GM19463 (cell line): ENCODE measurements at regions not wholly inside any gene's neighbourhood (a gene's known extent, or its start where the extent isn't known, plus 50 kb on each side); places are given as distances from the start of the nearest gene placed in this dataset.

ENCODE experiments used
- ATAC-seq: cut with Tn5 transposase; IDR thresholded peaks from one replicate; pipeline ENCODE4 v1.9.1; 2021; ENCODE audit warnings: mild to moderate bottlenecking, moderate library complexity; ENCODE audit not compliant: unreplicated experiment

DNA sequence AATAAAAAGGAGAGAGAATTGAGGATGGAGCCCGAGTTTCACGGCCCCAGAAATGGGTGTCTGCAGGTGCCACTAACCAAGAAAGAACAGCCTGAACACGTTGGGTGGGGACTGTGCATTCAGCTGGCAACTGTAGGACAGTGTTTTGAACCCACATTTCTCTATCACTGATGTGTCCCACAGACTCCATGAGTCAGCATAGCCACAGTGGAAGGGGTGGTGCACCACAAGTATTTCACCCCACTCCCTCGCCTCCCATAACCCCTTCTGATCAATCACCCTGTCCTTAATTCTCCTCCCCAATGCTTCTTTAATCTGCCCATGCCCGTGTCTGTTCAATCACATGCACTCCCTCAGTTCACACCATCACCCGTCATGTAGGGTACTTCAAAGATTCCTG is 291.5 kb downstream of the ZNF516 start:
- ATAC-seq: no peak

DNA sequence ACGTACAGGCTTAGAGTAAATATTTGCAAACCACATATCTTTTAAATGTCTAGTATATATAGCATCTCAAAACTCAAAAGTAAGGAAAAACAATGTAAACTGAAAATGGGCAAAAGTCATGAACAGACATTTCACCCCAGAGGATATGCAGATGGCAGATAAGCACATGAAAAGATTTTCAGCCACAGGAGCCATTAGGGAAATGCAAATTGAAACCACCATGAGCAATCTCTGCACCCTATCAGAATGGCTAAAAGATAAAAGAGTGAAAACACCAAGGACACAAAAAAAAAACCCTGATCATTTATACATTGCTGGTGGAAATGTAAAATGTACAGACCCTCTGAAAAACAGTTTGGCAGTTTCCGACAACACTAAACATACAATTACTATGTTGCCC is 292.7 kb downstream of the ZNF516 start:
- no peak for ATAC-seq

DNA sequence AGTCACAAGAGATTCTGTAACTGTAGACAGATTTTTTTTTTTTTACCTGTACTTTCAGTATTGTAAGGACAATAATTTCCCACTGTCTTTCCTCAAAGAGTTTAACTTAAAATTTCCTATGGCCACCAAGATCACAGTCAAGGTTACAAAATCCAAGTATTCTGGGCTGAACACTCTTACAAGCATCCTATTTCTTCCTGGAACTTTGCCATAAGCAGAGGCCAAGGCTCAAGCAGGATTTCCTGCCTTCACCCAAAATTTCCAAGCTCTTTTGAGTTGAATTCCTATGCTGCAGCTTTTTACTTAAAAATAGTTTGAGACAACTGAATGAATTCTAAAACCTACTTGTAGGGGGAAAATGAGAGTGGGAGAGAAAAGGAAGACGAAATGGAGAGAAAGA is 299.4 kb downstream of the ZNF516 start:
- ATAC-seq: no peak

DNA sequence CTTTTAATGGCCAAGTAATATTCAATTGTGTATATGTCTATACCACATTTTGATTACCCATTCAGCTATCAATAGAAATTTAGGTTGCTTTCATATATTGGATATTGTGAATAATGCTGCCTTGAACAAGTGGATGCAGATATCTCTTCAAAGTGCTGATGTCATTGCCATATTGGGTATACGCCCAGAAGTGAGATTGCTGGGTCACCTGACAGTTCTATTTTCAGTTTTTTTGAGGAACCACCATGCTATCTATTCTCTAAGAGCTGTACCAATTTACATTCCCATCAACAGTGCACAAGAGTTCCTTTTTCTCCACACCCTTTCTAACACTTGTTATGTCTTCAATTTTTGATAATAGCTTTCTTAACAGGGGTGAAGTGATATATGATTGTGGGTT is 306.9 kb downstream of the ZNF516 start:
- no peak for ATAC-seq

DNA sequence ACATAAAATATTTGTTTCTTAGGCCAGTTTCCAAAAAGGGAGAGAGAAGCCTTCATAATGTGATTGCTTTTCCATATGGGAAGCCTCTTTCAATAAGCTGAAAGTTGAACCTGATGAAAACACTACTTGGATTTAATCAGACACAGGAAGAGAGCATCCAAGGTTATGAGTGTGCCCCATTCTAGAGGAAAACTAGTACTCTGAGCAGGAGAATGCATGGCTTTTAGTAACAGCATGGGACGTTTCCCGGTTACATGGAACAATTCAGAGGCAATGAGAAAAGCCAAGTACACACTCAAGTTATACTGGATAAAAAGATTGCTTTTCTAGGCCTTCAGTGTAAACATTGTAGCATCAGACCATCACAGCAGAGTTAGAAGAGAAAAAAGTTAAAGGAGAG is 315.8 kb downstream of the ZNF516 start:
- no peak for ATAC-seq

DNA sequence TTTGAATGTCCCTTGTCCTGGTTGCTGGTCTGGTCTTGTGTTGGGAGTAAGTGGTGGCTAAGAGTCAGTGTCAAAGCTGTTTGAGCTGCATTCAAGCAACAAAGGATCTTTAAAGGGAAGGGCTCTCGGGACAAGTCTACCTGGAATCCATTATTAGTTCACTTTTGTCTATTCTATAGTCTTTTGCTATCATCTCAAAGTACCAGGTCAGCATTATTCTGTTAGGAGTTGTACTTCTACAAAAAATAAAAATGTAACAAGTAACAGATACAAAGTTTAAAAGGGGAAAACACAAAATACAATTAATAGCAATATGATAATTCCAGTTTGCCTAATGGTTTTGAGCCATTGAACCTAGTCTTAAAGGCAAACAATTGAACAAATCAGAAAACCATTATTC is 317.9 kb downstream of the ZNF516 start:
- no peak for ATAC-seq

DNA sequence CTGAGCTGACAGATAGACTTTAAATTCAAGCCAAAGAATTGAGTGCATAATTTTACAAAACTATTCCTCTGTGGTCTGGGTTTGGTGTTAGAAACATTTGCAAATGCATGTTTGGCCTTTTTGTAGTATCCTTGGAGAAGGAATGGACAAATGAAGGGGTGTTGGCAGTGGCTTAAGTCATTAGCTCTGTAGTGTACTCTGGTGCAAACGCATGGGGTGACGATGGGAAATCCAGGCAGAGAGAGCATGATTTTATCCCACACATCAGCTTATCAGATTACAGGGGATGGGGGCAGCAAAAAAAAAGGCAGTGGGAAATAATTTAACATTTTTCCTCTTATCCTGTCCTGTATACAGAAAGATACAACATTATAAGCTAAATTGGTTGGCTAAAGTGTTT is 320.6 kb downstream of the ZNF516 start:
- ATAC-seq: no peak

DNA sequence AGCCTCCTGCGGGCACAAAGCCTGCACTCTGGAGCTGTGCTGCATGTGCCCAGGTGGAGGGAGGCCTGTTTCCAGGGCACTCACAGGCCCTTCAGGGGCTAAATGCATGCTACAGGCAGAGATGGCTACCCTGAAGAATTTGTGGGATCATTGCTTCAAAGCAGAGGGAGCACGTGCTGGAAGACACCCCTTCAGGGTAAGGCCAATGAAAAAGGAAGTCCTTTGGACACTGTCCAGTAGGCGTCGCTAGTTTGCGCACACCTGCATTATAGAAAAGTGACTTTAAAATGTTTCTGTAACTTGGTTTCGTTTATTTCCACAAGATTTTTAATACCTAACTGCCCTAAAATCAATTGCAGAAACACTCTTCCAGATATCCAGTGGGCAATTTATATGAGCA is 325.3 kb downstream of the ZNF516 start:
- ATAC-seq: no peak

DNA sequence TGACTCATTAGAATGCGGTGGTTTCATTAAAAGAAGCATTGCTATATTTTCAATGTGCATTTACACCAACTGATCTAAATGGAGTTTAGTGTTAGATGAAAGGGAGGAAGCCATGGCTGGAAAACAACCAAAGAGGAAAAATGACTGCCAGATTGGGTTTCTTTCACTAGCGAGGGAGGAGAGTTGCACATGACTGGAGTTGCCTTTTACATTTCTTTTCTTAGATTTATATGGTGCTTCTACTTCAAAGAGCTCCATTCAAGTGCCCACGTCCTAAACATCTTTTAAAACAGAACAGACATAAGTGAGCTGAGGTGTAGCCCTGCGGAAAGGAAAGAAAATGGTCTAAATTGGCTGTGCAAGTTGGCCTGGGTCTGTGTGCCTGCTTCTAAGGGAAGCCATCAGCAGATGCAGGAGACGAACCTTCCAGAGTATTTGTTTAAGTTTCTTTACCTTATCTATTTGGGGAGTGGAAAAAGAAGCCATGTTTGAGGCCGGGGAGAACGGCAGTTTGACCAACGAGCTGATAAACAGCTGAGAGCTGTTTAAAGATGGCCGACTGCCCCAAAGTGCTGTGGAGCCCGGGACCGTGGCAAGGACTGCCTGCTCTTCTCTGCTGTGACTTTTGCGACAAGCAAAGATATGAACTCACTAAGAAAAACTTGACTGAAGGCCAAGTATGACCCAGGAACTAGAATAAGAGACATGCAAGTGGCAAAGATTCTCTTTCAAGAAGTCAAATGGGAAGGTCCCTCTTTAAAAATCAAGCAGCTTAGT is 327.0 kb downstream of the ZNF516 start:
- ATAC-seq: no peak

DNA sequence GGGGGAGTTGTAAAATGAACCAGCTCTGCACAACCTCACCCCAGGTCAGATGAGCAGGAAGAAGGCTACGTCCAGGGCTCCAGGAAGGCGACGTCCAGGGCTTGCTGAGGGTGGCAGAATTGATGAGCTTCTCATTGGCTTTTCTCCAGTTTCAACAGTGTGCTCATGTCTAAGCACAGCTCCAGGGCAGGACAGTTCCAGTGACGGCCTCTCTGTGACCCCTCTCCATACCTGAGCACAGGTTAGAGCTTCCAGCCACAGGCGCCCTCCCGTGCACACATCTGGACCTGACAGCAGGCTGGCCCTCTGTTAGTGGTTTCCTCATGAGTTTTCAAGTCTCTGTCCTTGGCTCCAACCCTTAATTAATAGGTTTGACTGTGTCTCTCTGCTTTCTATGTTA is 327.6 kb downstream of the ZNF516 start:
- ATAC-seq: no peak

DNA sequence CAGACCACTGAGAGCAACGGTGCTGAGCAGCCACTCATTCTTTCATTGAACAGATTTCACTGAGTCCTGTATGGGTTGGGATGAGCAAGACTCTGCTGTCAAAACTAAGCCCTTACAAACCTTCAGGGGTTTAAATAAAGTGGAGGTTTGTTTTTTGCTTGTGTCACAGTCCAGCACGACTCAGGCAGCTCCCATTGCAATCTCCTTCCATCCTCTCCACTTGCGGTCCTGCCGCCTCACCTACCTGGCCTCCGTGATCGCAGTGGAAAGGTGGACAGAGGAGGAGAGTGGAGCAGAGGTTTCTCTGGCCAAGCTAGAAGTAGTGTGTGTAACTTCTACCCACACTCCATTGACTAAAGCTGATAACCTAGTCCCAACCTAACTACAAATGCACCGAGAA is 332.2 kb downstream of the ZNF516 start:
- no peak for ATAC-seq

DNA sequence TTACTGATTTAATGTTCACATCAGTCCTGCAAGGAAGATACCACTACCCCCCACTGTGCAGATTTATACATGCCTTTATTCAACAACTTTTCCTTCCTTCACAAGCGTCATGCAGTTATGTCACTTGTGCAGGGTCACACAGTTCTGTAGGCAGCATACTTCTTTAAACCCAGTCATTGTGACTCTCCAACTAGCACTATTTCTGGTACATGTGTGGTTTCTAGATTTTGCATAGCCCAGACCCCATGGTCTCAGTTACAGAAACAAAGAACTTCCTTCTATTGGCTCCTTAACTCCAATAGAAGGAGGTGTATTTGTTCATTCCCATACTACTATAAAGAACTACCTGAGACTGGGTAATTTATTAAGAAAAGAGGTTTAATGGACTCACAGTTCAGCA is 333.1 kb downstream of the ZNF516 start:
- no peak for ATAC-seq

DNA sequence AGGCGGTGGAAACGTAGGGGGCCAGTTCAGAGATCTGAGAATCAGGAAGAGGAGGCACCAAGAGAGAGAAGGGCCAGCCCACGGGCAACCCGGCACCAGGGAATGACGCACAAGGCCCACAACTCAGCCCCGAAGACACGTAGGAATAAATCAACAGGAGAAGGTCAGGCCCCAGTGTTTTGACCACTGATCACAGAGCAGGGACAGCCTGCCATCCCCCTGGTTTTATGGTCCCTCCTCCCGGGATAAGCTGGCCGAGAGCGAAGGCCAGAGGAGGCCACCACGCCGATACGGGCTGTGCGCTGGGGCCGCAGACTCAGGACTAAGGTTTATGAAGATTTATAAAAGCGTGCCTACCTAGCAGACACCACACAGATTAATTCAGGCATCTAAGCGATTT is 341.4 kb downstream of the ZNF516 start:
- no peak for ATAC-seq

DNA sequence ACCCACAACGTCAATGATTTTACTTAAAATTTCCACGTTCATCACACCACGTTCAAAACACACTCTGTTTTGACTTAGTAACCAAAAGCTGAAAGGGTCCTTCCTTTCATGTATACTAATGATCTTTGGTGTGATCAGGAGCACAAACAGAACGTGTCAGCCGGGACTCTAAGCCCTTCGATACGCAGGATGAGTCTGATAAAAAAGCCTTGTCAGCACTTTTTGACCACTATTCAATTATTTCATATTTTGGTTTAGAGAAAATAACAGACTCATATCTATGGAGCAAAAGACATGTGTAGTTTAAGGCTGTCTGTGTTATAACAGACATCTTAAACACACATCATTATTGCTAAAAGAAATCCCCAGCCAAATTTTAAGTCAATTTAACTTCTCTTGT is 345.3 kb downstream of the ZNF516 start:
- ATAC-seq: no peak

DNA sequence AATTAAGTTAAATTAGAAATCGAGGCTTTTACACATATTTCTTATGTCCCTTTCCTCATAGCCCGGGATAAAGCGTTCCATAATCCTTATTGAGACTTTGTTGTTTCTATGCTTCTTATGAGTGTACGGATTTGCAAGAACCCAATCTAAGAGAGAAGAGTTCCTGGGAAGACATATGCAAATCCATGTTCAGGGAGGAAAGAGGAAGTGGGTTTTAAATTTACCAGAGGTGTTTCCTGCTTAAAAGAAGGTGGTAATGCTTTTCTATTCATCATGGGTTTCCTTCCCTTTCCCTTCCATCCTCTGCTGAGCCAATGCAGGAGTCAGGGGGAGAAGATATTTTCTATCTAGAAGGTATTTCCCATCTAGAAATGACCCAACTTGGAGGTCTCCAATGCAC is 345.8 kb downstream of the ZNF516 start:
- ATAC-seq: no peak

DNA sequence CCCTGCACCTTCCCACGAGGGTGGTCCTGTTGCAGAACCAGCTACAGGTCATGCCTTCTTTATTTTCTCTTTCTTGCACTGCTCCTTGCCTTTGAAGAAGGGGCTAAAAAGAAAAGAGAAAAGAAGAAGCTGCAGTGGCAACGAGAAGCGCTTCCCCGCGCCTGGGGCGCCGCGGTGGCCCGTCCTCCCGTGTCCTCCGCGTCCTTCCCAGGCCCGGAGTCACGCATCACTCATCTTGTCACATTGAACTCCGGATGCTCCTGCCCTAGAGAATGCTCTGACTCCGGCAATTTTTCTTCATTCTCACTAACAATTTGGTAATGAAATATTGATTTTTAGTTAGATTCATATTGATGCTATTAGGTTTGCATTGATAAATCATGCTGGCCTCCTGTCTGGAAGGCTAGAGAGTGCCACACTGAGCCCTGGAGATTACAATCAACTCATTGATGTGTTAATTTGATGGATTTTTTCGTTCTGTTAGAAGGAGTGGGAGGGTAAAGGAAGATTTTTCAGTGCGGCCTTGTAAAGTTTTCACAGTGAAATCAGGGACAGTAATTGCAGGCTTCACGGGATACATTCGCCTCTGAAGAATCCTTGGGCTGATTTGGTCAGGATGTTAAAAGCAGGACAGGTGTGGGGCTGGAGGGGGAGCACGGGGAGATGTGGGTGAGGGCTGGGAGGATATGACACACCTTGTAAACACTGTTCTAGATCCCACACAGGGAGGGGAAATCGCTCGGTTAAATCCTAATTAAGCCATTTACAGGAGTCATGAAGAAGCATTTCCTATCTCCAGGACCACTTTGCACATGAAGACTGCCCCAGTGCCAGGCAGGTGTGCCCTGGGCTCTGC is 349.3 kb downstream of the ZNF516 start:
- no peak for ATAC-seq

DNA sequence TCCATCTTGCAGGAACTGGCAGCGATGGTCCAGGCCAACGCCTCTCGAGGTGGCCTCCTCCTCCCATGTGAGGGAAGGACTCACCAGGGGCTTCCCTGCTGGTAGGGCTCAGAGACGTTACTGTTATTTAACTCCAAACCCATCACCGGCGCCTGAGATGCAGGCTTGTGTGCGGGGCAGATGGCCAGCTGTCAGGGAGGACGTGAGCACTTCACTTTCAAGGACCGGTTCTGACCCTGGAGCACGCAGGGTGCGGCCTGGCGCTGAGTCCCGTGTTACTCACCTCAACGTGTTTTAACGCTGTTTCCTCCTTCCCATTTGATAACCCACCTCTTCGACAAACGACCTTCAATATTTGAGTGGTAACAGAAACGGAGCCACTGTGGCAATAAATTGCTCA is 350.2 kb downstream of the ZNF516 start:
- no peak for ATAC-seq

DNA sequence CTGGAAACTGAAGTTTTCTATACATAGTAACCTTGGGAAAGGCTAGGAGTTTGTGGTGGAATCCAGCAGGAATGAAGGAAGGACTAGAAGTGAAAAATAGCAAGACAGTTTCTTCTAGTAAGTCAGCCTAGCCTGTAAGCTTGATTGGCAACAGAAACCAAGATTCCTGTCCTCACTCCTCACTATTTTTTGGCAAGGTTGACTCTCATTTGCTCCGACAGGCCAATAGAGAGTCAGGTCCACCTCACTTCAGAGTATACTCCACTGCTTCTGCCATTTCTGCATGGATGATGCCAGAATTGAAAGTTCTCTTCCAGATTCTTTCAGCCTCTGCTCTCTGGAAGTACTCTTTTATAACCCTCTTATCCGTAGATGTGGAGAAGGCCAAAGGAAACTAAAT is 352.4 kb downstream of the ZNF516 start:
- no peak for ATAC-seq

DNA sequence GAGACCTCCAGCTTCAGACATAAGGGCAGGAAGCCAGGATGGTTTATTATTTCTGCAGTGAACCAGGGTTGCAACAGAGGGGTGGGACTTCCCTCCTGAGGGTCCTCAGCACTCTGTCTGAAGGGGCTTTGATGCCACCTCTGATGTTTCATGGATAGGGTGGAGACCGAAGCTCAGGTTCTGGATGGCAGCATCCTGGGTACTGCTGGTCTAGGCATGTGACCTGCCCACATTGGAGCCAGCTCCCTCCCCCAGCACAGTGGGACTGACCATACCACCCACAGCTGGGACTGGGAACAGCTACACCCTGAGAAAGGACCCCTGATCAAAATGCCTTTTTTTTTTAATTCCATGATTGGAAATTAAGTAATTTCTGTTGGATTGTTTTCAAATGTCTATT is 355.2 kb downstream of the ZNF516 start:
- no peak for ATAC-seq

DNA sequence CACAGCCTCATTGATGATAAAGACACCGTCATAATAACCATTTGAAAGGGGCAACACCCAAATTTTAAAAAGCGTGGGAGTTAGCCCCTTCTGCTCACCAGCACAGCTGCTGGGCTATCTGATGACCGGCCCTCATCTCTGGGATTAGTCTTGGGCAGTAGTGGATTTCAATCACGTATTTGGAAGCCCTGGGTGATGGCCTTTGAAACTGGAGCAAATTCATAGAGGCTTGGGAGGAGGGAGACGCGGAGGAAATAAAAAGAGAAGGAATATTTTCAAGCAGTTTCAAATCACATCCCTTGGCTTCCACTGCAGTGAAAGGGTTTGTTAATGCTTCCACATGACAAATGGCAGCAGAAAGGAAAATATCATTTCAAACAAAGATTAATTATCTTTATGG is 357.8 kb downstream of the ZNF516 start:
- no peak for ATAC-seq

DNA sequence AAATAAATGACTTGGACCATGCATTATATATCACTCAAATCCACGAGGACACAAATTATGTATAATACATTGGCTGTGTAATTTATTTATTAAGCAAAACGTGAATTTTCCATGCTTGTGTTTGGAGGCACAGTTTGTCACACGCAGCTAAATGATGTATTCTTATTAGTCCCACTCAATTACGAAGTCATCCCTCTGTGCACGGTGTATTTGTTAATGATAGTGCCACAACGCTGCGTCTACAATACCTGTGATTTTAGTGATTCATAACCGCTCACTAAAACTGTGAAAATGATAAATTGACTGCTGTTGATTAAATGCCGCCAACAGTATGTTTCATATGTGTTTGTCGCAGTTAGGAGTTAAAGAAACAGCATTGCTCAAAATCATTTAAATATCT is 358.3 kb downstream of the ZNF516 start:
- no peak for ATAC-seq

DNA sequence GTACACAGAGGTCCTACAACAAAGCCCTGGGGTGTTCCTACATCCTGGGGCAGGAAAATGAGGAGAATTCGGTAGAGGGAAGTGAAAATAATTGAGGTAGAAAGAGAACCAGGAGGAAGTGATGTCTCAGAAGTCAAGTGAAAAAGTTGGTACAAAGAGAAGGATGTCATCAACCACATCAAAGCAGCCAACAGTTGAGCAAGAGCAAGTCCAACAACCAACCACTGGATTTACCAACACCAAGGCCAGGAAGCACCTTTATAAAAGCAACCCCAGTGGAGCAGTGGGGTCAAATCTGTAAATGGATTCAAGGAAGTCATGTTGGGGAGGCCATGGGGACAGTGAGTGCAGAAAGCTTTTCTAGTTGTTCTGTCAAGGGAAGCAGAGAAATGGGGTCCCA is 360.4 kb downstream of the ZNF516 start:
- no peak for ATAC-seq
